Inflammatory macrophage treated with lipopolysaccharide for 1 hour (primary cell): ENCODE measurements at regions not wholly inside any gene's neighbourhood (a gene's known extent, or its start where the extent isn't known, plus 50 kb on each side); places are given as distances from the start of the nearest gene placed in this dataset.
"Not testable (repeated sequence)": the region's sequence is repeated elsewhere in the genome, so short reads cannot be mapped to it uniquely, and the experiment has no call there.

Experiments
- DNase-seq, 2 donors: peaks; one replicate each; pipeline ENCODE4 v3.0.0-alpha.2; 2020 to 2022

GRCh38 chr4:23978002-23978401 is 88.2 kb upstream of the PPARGC1A start:
- no peak for DNase-seq

- no peak for DNase-seq
Measured at GRCh38 chr4:23976423-23976822, 86.6 kb upstream of the PPARGC1A start.

- DNase-seq: no peak
Measured at GRCh38 chr4:23973308-23973855, 83.5 kb upstream of the PPARGC1A start.

- no peak for DNase-seq
Measured at GRCh38 chr4:23972805-23973204, 83.0 kb upstream of the PPARGC1A start.

GRCh38 chr4:23972187-23972586 is 82.3 kb upstream of the PPARGC1A start:
- no peak for DNase-seq

GRCh38 chr4:23970201-23970850 is 80.5 kb upstream of the PPARGC1A start:
- no peak for DNase-seq

GRCh38 chr4:23969635-23970145 is 79.8 kb upstream of the PPARGC1A start:
- DNase-seq: no peak

GRCh38 chr4:23967281-23967680 is 77.4 kb upstream of the PPARGC1A start:
- no peak for DNase-seq

GRCh38 chr4:23966725-23967124 is 76.9 kb upstream of the PPARGC1A start:
- no peak for DNase-seq

GRCh38 chr4:23962462-23962861 is 72.6 kb upstream of the PPARGC1A start:
- no peak for DNase-seq

GRCh38 chr4:23961395-23961794 is 71.5 kb upstream of the PPARGC1A start:
- DNase-seq: not testable (repeated sequence)

- peak in 1 of 2 donors; percentile 11 for DNase-seq
Measured at GRCh38 chr4:23959396-23960148, 69.7 kb upstream of the PPARGC1A start.

GRCh38 chr4:23958749-23959148 is 68.9 kb upstream of the PPARGC1A start:
- no peak for DNase-seq

GRCh38 chr4:23957465-23957864 is 67.6 kb upstream of the PPARGC1A start:
- no peak for DNase-seq

GRCh38 chr4:23956601-23957364 is 66.9 kb upstream of the PPARGC1A start:
- DNase-seq: peak; percentile 25 to 32

GRCh38 chr4:23952258-23952657 is 62.4 kb upstream of the PPARGC1A start:
- DNase-seq: no peak

GRCh38 chr4:23947826-23948225 is 58.0 kb upstream of the PPARGC1A start:
- no peak for DNase-seq

GRCh38 chr4:23946299-23946698 is 56.5 kb upstream of the PPARGC1A start:
- no peak for DNase-seq

- DNase-seq: peak; percentile 56
Measured at GRCh38 chr4:23945451-23946017, 55.7 kb upstream of the PPARGC1A start.

GRCh38 chr4:23944556-23944955 is 54.7 kb upstream of the PPARGC1A start:
- DNase-seq: peak in 1 of 2 donors; percentile 8

GRCh38 chr4:23943478-23943877 is 53.6 kb upstream of the PPARGC1A start:
- no peak for DNase-seq

- no peak for DNase-seq
Measured at GRCh38 chr4:23942471-23942870, 52.6 kb upstream of the PPARGC1A start.
